C4-2B (cell line): ENCODE measurements at regions not wholly inside any gene's neighbourhood (a gene's known extent, or its start where the extent isn't known, plus 50 kb on each side); places are given as distances from the start of the nearest gene placed in this dataset.

ENCODE experiments used
- CTCF ChIP-seq: fragments of 450-650 bp; conservative IDR thresholded peaks from 2 replicates; pipeline ENCODE4 v1.5.1; 2017; ENCODE audit warnings: mild to moderate bottlenecking
- ZFX ChIP-seq: fragments of 450-650 bp; IDR thresholded peaks from 2 replicates; pipeline ENCODE4 v1.6.1; 2017

GRCh38 chr5:113869611-113870010 lies 356.1 kb downstream of the YTHDC2 start:
- TF ChIP-seq CTCF: no peak
- no peak for TF ChIP-seq ZFX
